Peyer's patch (tissue), 4 donors: ENCODE measurements at regions not wholly inside any gene's neighbourhood (a gene's known extent, or its start where the extent isn't known, plus 50 kb on each side); places are given as distances from the start of the nearest gene placed in this dataset.

ENCODE experiments used
- CTCF ChIP-seq, 6 experiments: fragments of 450-650 bp in 4 of 6; fragments of 200-600 bp in 2 of 6; sonication (generic) in 1 of 6; IDR thresholded peaks; one replicate each; pipeline ENCODE4 v1.5.1; 2017 to 2019; ENCODE audit warnings: antibody characterized with exemption in 6 of 6, mild to moderate bottlenecking in 3 of 6, moderate library complexity in 1 of 6
- POLR2A ChIP-seq, 2 donors: fragments of 450-650 bp; IDR thresholded peaks; one replicate each; pipeline ENCODE4 v1.5.1; 2017; ENCODE audit warnings: antibody characterized with exemption in 2 of 2, mild to moderate bottlenecking in 2 of 2, moderate library complexity in 2 of 2

DNA sequence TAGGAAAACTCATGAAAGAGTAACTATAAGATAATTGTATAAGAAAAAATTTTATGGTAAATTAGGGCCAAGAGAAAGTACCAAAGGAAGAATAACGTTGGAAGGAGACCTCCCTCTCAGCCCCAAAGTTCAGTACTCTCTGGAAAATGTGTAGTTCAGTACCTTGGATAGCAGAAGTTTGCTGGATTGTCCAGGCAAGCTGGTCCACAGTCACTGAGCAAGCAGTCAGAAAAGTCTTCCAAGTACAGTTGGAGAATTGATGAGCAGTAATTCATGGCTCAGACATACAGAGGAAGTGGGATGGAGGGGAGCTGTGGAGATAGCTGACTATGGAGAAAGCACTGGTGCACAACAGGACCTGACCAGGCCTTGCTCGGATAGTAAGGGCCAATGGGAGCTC is 598.2 kb upstream of the NDST4 start:
- TF ChIP-seq CTCF (IDR thresholded peaks at IDR 0.05) = no peak
- TF ChIP-seq POLR2A (IDR thresholded peaks at IDR 0.05) = no peak
